RWPE2 (cell line): ENCODE measurements at regions not wholly inside any gene's neighbourhood (a gene's known extent, or its start where the extent isn't known, plus 50 kb on each side); places are given as distances from the start of the nearest gene placed in this dataset.

ENCODE experiments used
- ATAC-seq: fragments of 200-7000 bp; cut with Tn5 transposase; 3 replicates; pipeline ENCODE4 v1.9.1; 2021; ENCODE audit warnings: low read depth
- DNase-seq: peaks from one replicate; pipeline ENCODE4 v3.0.0-alpha.2; 2020; ENCODE audit warnings: low spot score
- H3K27ac ChIP-seq: fragments of 450-650 bp; 2 replicates; pipeline ENCODE4 v1.5.1; 2017; ENCODE audit warnings: mild to moderate bottlenecking; ENCODE audit not compliant: poor library complexity, severe bottlenecking
- H3K27me3 ChIP-seq: fragments of 250-450 bp; sonication (Bioruptor Pico); 2 replicates; pipeline ENCODE4 v1.5.1; 2021; ENCODE audit warnings: mild to moderate bottlenecking, moderate library complexity; ENCODE audit not compliant: insufficient read depth, poor library complexity, severe bottlenecking
- H3K36me3 ChIP-seq: fragments of 250-450 bp; sonication (Bioruptor Pico); 2 replicates; pipeline ENCODE4 v1.5.1; 2020; ENCODE audit warnings: low read depth, mild to moderate bottlenecking, moderate library complexity
- H3K4me1 ChIP-seq: fragments of 250-450 bp; sonication (Bioruptor Pico); 2 replicates; pipeline ENCODE4 v1.5.1; 2021; ENCODE audit warnings: mild to moderate bottlenecking, moderate library complexity; ENCODE audit not compliant: insufficient read depth, poor library complexity, severe bottlenecking
- H3K4me3 ChIP-seq: fragments of 250-450 bp; sonication (Bioruptor Pico); 2 replicates; pipeline ENCODE4 v1.5.1; 2021; ENCODE audit warnings: mild to moderate bottlenecking, moderate library complexity; ENCODE audit not compliant: severe bottlenecking
- H3K9me3 ChIP-seq: fragments of 250-450 bp; sonication (Bioruptor Pico); 2 replicates; pipeline ENCODE4 v1.5.1; 2021; ENCODE audit warnings: mild to moderate bottlenecking, moderate library complexity; ENCODE audit not compliant: severe bottlenecking
- CTCF ChIP-seq: fragments of 450-650 bp; IDR thresholded peaks from one replicate; pipeline ENCODE4 v1.5.1; 2017; ENCODE audit warnings: mild to moderate bottlenecking, moderate library complexity; ENCODE audit not compliant: poor library complexity, severe bottlenecking

DNA sequence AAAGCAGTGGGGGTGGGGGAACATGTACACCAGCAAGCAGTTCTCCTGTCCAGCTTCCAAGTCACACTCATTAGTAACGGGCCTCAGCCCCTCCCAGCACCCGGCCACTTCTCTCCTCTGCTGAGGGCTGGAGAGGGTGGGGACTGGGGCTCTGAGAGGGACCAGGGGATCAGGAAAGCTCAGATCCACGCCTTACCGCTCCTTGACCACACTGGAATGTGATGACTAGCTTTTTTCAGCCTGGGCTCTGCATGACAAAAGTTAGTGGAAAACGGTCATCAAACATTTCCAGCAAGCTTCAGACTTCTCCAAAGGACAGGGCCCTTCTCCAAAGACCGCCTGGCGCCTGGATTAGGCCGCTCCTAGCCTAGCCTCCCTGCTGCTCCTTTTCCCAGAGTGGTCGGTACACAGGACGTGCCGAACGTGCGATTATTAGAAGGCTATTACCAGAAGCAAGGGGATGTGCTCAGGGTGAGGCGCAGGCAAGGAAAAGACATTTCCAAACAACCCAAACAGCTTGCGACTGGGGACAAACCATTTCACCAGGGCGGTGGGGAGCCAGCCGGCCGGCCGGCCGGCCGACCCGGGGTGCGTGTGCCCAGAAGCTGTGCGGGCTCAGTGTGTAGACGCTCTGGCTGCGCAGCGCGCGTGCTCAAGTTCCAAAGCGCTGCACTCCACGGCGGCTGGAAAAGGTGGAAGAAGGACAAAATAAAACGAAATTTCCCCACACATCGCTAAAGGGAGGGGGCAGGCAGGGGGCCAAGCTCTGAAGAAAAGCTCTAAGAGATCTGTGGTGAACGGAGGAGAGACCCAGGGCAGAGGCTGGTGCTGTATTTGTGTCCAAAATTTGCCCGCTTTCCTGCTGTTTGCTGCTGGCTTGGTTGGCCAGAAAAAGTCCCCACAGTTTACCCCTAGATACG, 51.0 kb upstream of the SSR3 start:
- Histone ChIP-seq H3K27ac (peak overlapping the region; percentile 21), H3K36me3 (no peaks in the 10 kb centered on the region)
- DNase-seq = no peak

DNA sequence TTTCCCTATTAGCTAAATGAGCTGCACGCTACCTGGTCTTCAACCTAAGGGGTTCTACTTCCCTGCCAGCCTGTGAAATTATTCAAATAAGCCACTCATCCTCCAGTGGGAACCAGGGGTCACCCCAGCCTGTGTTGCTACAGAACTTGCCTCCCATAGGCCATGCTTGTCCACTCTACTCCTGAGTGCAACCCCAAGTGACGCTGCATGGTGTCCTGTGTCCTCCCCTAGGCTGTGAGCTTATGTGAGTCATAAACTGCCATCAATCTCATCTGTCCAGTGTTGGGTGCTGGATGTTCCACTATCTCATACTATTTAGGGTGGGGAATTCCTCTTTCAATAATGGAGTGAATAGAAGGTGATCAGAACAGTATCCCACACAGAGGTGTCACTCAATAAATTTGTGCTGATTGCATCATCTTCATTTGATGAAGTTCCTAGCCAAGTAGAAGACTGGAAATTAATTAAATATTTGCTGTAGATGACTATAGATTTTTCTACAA, 49.8 kb upstream of the SSR3 start:
- no peaks in the 10 kb centered on the region for H3K27me3 ChIP-seq
- no peak overlapping the region for H3K27ac ChIP-seq
- no peak for DNase-seq
- no peaks in the 10 kb centered on the region for H3K36me3 ChIP-seq
- peaks cover 17% of the 10 kb centered on the region for H3K4me1 ChIP-seq
- no peak for TF ChIP-seq CTCF
- ATAC-seq = no peak
- no peak overlapping the region for H3K4me3 ChIP-seq
- no peaks in the 10 kb centered on the region for H3K9me3 ChIP-seq

More for the DNA sequence above, 51.0 kb upstream of the SSR3 start:
- ATAC-seq = peak; percentile 88
- Histone ChIP-seq H3K9me3 (no peaks in the 10 kb centered on the region), H3K4me3 (peak overlapping the region; percentile 5), H3K27me3 (no peaks in the 10 kb centered on the region), H3K4me1 (peaks cover 17% of the 10 kb centered on the region)
- no peak for TF ChIP-seq CTCF
